ENCODE measurements at regions not wholly inside any gene's neighbourhood (a gene's known extent, or its start where the extent isn't known, plus 50 kb on each side); places are given as distances from the start of the nearest gene placed in this dataset.

DNA sequence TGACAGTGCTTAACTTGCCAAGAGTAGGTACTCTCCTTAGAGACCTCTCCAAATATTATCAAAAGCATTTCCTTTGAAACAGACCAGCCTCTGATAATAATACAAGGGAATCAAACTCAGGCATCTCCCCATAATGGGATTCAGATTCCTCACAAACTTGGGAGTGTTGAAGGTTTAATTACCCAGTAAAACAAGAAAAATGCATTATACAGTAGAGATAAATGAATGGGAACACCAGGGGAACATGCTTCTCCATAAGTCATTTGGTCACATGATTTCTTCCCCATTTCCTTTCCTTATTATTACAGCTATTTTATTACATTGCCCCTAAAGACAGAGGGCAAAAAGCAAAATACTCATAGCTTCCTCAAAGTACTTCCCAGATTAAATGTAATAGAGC, 325.0 kb upstream of the CDIN1 start:
- Histone ChIP-seq H3K79me2 (ENCODE audit: control insufficient read depth, insufficient read depth, low read length) (no peaks in the 10 kb centered on the region), H3K4me2 (replicated peaks; ENCODE audit: low read depth, low read length, poor library complexity, severe bottlenecking) (no peak overlapping the region), H4K20me1 (ENCODE audit: control insufficient read depth, insufficient read depth, low read length, poor library complexity, severe bottlenecking) (no peaks in the 10 kb centered on the region), H3K9ac (ENCODE audit: low read length) (no peak overlapping the region), H3K4me1 (ENCODE audit: control insufficient read depth in 2 of 2, insufficient read depth in 2 of 2, low read length in 2 of 2) (no peaks in the 10 kb centered on the region), H3K4me3 (ENCODE audit: control extremely low read depth in 1 of 5, extremely low read depth in 1 of 5, insufficient read depth in 1 of 5, low read depth in 2 of 5, low read length in 4 of 5) (no peak overlapping the region), H2AFZ (ENCODE audit: insufficient read depth, low read depth, low read length, poor library complexity, severe bottlenecking) (no peak overlapping the region), H3K36me3 (replicated peaks in 1 of 2; ENCODE audit: control extremely low read depth in 1 of 2, control insufficient read depth in 1 of 2, extremely low read depth in 1 of 2, insufficient read depth in 2 of 2, low read length in 1 of 2) (no peaks in the 10 kb centered on the region), H3K27ac (ENCODE audit: low read length in 2 of 2) (no peak overlapping the region), H3K27me3 (replicated peaks in 1 of 4; ENCODE audit: control extremely low read depth in 1 of 4, control insufficient read depth in 3 of 4, insufficient read depth in 4 of 4, low read length in 3 of 4) (no peaks in the 10 kb centered on the region), H3K9me3 (ENCODE audit: control extremely low read depth in 1 of 3, control insufficient read depth in 2 of 3, insufficient read depth in 1 of 3, low read length in 2 of 3) (no peaks in the 10 kb centered on the region)
- Mint-ChIP-seq H3K27ac (no peak overlapping the region), H3K4me1 (no peaks in the 10 kb centered on the region), H3K4me3 (no peak overlapping the region), H3K27me3 (no peaks in the 10 kb centered on the region), H3K9me3 (ENCODE audit: insufficient read depth) (peaks cover 3% of the 10 kb centered on the region)
- no peak for TF ChIP-seq EZH2 (IDR thresholded peaks at IDR 0.05; ENCODE audit: borderline replicate concordance, insufficient read depth, low read depth, low read length, poor library complexity, severe bottlenecking)
- TF ChIP-seq, protein P1, sequence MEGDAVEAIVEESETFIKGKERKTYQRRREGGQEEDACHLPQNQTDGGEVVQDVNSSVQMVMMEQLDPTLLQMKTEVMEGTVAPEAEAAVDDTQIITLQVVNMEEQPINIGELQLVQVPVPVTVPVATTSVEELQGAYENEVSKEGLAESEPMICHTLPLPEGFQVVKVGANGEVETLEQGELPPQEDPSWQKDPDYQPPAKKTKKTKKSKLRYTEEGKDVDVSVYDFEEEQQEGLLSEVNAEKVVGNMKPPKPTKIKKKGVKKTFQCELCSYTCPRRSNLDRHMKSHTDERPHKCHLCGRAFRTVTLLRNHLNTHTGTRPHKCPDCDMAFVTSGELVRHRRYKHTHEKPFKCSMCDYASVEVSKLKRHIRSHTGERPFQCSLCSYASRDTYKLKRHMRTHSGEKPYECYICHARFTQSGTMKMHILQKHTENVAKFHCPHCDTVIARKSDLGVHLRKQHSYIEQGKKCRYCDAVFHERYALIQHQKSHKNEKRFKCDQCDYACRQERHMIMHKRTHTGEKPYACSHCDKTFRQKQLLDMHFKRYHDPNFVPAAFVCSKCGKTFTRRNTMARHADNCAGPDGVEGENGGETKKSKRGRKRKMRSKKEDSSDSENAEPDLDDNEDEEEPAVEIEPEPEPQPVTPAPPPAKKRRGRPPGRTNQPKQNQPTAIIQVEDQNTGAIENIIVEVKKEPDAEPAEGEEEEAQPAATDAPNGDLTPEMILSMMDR (IDR thresholded peaks at IDR 0.05): no peak
- ChIA-PET POLR2A (no interaction called here), CTCF (no interaction called here)
- intact Hi-C loops (cut with micrococcal nuclease): loop anchor here (10.0 kb wide), 1 partner anchor 520 kb away; no protein-coding TSS in a partner anchor
- DNase-seq (no peak), ATAC-seq (ENCODE audit: low read depth) (no peak)

DNA sequence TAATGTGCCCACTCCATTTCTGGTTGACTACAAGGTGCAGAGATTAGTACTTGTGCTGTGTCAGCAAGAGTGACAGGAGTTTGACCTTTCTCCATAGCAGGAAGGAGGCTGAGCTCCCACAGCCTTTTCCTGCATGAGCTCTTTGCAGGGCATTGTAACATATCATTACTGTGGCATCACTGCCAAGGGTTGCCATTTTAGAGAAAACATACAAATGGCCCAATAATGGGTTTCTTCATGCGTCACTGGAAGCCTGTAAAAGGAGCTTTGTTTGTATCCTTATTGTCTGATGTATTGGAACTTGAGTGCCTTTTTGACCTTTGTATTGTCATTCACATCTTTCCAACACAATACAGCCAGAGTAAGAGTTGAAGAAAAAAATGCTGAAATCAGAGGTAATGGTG, 323.0 kb upstream of the CDIN1 start:
- no peak overlapping the region for H3K4me2 ChIP-seq (replicated peaks; ENCODE audit: low read depth, low read length, poor library complexity, severe bottlenecking)
- no peak overlapping the region for H3K4me3 Mint-ChIP-seq
- no peaks in the 10 kb centered on the region for H4K20me1 ChIP-seq (ENCODE audit: control insufficient read depth, insufficient read depth, low read length, poor library complexity, severe bottlenecking)
- no peak overlapping the region for H3K27ac ChIP-seq (ENCODE audit: low read length in 2 of 2)
- H3K4me1 ChIP-seq (ENCODE audit: control insufficient read depth in 2 of 2, insufficient read depth in 2 of 2, low read length in 2 of 2): no peaks in the 10 kb centered on the region
- H3K9me3 Mint-ChIP-seq (ENCODE audit: insufficient read depth): peaks cover 3% of the 10 kb centered on the region
- ATAC-seq (ENCODE audit: low read depth) (no peak), DNase-seq (no peak)
- no CpG with 5 or more reads among the region's 1 CpG for WGBS (ENCODE audit: insufficient coverage)
- H3K36me3 ChIP-seq (replicated peaks in 1 of 2; ENCODE audit: control extremely low read depth in 1 of 2, control insufficient read depth in 1 of 2, extremely low read depth in 1 of 2, insufficient read depth in 2 of 2, low read length in 1 of 2): no peaks in the 10 kb centered on the region
- no peaks in the 10 kb centered on the region for H3K9me3 ChIP-seq (ENCODE audit: control extremely low read depth in 1 of 3, control insufficient read depth in 2 of 3, insufficient read depth in 1 of 3, low read length in 2 of 3)
- no peaks in the 10 kb centered on the region for H3K4me1 Mint-ChIP-seq
- H3K27me3 ChIP-seq (replicated peaks in 1 of 4; ENCODE audit: control extremely low read depth in 1 of 4, control insufficient read depth in 3 of 4, insufficient read depth in 4 of 4, low read length in 3 of 4): no peaks in the 10 kb centered on the region
- POLR2A ChIA-PET: no interaction called here
- intact Hi-C loops (cut with micrococcal nuclease): loop anchor here (10.0 kb wide), 1 partner anchor 518 kb away; no protein-coding TSS in a partner anchor
- no peak overlapping the region for H2AFZ ChIP-seq (ENCODE audit: insufficient read depth, low read depth, low read length, poor library complexity, severe bottlenecking)
- TF ChIP-seq EZH2 (IDR thresholded peaks at IDR 0.05; ENCODE audit: borderline replicate concordance, insufficient read depth, low read depth, low read length, poor library complexity, severe bottlenecking): no peak
- TF ChIP-seq, protein P1 (IDR thresholded peaks at IDR 0.05): no peak
- no peaks in the 10 kb centered on the region for H3K79me2 ChIP-seq (ENCODE audit: control insufficient read depth, insufficient read depth, low read length)
- no peak overlapping the region for H3K27ac Mint-ChIP-seq
- no peaks in the 10 kb centered on the region for H3K27me3 Mint-ChIP-seq
- no peak overlapping the region for H3K9ac ChIP-seq (ENCODE audit: low read length)
- no peak overlapping the region for H3K4me3 ChIP-seq (ENCODE audit: control extremely low read depth in 1 of 5, extremely low read depth in 1 of 5, insufficient read depth in 1 of 5, low read depth in 2 of 5, low read length in 4 of 5)
- CTCF ChIA-PET: no interaction called here
